ENCODE measurements at regions not wholly inside any gene's neighbourhood (a gene's known extent, or its start where the extent isn't known, plus 50 kb on each side); places are given as distances from the start of the nearest gene placed in this dataset.

GRCh38 chr4:98722000-98722399 is 63.6 kb upstream of the TSPAN5 start:
- TF ChIP-seq CTCF (IDR thresholded peaks at IDR 0.05) (no peak), EZH2 (IDR thresholded peaks at IDR 0.05) (no peak)
